Daoy (cell line): ENCODE measurements at regions not wholly inside any gene's neighbourhood (a gene's known extent, or its start where the extent isn't known, plus 50 kb on each side); places are given as distances from the start of the nearest gene placed in this dataset.
A peak's percentile ranks its signal among the peaks of the same experiment; 100 is the strongest.
"Not testable (repeated sequence)": the region's sequence is repeated elsewhere in the genome, so short reads cannot be mapped to it uniquely, and the experiment has no call there.

ENCODE experiments used
- DNase-seq: peaks from one replicate; pipeline ENCODE4 v3.0.0-alpha.2; 2015; ENCODE audit warnings: low read depth

DNA sequence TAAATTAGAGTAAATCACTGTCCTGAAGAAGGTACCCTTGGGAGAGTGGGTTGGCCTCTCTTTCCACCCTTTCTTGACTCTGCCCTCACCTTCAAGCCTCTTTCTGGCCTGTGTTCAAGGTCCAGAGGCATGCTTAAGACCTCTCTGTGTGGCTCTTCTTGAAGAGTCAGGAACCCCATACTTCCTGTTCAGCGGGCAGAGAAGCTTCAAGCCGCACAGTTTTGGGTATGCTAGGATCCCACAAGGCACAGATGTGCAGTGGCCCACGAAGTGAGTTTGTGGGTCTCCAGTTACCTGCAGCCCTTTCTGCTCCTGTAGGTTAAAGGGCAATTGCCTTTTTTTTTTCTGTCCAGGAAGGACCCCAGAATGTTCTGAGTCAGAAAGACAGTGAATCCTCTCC, 113.7 kb downstream of the PPIAL4A start:
- DNase-seq: not testable (repeated sequence)

DNA sequence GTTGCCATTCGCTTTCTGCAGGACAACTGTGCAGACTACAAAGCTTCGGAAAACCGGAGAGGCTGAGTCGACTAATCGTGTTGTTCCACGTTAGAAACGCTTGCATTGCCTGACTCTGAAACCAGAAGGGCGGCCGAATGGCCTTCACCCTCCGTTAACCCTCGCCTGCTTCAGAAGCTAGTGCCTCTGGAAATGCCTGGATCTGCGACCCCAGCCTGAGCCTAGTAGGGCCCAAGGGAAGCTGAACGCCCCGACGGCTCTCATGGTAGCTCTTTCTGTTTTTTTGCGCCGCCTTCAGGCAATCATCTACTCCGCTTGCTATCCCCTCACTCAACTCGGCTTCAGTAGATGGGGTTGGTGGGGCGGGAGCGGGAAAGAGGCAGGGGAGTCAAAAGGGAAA, 117.3 kb downstream of the PPIAL4A start:
- not testable (repeated sequence) for DNase-seq

DNA sequence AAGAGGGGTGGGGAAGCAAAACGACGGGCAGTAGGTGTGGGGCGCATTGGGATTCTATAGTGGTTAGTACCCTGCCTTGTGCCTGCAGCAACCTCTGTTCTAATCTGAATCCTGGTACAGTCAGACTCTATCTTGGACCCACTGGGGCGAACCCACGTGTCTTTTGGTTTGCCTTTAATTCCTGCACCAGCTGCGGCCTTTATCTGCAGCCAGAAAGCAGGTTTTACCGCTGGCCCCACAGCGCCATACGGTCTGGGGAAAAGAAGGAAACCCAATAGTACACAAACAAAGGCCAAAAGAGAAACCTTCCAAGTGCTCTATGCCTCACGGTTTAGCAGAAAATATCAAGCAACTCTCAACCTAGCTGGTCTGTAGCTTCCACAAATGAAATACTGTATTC, 118.2 kb downstream of the PPIAL4A start:
- not testable (repeated sequence) for DNase-seq

DNA sequence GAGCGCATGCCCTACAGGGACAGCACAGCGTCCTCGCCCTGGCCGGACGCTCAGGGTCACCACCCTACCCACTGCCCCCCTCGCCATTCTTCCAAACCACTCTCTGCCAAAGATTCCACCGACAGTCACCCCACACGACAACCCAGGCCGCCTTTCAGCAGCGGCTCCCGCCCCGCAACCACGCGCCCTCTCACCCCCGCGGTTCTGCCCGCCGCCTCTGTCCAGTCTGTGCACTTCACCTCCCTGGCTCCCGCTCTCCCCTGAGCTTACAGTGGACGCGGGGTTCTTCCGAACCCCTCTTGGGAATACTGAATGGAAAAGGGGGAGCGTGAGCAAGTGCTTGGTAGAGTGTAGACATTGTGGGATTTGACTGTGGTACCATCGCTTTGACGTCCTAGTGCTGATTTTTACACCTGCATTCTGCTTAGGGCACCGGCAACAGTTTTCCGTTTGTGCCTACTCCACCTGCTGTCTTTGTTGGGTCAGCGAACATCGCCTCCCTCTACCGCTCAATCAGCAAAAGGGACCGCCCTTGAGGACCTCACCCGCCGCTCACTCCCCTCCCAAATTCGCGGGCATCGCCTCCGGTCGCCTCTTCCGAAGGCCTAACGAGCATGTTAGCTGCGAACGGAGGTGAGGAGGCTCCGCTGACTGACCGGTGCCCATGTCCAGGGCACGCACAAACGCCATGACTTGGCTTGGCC, 119.1 kb downstream of the PPIAL4A start:
- not testable (repeated sequence) for DNase-seq

DNA sequence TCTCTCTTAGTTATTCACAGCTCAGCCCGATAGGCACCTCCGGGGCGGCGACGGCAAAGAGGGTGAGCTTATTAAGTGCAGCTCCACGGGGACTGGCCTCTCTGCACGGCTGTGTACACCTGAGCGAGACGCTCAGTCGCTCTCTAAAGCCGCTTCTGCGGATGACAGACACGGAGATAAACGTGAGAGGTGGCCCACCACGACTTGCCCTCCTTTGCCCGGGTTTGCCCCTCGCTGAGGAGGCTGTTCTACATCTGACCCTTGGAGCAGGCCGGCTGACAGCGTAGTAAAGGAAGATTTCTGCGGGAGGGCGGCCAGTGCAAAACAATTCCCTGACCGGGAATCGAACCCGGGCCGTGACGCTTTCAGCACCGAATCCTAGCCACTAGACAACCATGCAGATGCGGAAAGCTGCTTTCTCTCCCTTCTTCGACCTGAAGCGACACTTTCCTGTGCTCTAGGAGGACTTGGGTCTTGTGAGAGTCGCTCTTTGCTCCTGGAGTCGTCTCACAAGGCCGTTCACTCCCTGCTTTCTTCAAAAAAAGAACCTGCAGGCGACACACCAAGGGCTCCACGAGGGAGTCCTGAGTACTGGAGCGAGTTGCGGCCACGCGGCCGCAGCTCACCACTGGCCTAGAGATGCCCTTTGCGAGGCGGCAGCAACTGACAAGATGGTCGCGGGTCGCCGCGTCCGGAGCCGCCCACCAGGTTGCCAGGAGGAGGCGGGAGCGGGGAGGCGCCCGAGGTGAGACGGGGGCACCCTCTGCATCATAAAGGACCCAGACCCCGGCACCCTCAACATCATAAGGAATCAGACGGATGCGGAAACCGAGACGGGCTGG, 119.9 kb downstream of the PPIAL4A start:
- DNase-seq: peak; percentile 21

DNA sequence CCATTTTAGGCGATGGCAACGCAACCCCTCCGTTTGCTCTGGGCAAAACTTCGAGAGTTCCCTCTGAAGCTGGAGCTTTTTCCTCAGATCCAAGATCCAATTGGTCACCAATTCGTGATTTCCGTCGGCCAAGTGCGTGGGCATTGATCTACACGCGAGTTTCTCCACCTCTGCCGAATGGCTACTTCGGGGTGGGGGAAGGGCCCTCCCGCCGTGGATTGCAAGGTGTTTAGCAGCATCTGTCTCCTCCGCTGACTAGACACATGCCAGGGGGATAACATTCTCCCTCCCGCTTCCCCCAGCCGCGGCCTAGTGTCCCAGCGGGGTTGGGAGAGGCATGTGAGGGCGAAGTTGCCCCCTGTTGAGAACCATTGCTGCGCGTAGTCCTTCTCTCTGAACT, 120.6 kb downstream of the PPIAL4A start:
- not testable (repeated sequence) for DNase-seq

DNA sequence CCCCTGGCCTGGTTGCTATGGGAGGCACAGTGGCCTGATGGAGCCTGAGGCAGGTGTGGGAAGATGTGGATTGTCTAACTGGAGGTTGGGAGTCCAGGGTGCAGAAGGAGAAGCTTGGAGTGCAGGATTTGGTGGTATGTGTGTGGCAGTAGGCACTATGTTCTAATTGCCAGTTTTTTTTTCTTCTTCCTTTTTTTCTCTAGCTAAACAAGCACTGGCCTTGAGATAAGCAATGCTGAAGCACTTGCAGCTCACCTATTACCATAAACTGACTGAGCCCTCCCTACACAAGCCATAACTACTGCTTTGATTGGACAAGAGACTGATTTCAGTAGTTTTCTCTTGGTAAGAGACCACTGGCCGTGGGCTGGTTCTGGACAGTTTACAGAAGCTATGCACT, 123.6 kb downstream of the PPIAL4A start:
- not testable (repeated sequence) for DNase-seq

DNA sequence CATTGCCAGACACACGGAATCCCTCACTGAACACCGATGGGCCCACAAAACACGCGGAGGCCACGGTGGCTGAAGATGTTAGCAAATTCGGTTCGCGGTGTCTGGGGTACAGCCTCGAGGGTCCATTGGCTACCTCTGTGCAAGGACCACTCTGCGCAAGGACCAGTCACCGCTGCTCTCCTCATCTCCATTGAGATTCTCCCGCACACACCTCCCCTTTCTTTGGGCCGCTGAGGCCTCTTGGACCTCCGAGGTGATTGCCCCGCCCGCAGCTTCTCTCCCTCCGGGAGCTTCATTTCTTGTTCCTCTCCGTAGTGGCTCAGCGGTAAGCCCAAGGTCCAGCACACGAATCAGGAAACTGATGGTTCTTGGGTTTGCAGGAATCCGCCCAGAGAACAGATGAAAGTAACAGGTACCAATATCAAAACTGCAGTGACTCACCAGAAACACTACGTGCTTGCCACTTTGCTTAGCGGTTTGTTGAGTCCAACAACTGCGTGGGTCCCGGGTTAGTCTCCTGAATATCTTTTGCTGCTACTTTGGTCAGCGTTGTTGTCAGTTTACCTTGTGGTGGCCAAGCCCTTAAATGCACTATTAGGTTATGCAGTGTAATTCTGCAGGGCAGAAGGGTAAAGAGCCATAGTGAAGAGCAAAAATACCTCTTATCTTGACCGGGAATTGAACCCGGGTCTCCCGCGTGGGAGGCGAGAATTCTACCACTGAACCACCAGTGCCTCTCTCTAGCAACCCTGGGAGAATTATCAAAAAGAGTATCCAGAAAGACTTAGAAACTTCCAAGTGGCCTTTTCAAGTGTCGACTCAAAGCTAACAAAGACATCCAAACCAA, 126.8 kb downstream of the PPIAL4A start:
- DNase-seq: peak; percentile 77

DNA sequence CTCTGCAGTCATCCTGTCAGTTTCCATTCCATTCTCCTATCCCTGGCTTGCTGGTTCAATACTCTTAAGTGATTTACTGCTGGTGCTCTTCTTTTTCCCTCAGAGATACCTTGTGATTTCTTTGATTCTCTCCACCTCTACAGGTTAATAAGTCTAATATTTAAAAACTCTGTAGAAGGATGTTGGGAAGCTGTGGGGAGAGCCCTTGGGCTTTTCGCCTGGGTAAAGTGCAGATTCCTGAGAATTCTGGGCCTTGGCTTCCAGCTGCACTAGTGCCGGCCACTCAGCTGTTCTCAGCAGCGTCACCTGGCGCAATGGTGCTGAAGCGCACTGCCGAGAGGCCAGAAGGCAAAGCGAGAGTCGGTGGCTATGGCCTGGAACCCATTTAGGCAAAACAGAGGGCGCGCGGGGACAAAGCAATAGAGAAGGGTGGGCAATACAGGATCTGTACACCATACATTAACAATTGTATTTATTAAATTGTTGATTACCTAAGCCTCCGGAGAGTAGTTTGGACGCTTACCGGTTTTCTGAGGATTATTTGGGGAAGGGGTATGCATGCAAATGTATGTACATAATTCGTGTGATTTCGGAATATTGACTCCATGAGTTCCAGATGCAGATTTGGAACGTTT, 130.3 kb downstream of the PPIAL4A start:
- not testable (repeated sequence) for DNase-seq

DNA sequence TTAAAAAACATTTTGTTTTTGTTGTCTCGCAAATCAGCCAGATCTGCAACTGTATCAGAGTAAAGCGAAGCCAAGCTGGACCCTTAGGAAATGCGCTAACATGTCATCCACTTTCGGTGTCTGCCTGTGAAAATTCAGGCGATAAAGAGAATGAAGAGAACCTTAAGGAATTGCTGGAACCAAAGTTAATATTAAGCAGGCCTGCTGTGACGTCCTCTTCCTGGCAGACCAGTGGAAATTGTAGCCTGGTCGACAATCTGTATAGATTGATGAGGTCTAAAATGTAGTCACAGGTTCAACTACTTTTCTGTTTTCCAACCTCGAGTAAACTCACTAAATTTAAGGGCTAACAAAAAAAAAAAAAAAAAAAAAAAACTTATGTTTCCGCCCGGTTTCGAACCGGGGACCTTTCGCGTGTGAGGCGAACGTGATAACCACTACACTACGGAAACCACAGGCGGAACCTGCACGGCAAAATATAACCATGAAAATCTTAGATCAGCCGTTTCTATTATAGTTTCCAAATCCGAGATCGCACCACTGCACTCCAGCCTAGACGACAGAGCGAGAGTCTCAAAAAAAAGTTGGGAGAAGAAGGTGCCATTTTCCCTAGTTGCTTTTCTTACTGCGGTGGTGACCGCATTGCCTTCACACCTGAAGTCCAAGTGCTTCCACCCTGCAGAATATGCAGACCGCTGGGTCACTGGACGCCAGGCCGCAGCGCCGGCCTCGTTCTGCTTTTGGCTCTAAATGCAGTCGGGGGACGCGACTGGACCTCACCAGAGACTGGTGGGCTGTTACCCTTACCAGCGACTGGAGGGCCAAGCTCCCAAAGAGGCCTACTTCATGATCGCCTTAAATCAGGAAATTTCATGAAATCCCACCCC, 131.0 kb downstream of the PPIAL4A start:
- DNase-seq: peak; percentile 58

DNA sequence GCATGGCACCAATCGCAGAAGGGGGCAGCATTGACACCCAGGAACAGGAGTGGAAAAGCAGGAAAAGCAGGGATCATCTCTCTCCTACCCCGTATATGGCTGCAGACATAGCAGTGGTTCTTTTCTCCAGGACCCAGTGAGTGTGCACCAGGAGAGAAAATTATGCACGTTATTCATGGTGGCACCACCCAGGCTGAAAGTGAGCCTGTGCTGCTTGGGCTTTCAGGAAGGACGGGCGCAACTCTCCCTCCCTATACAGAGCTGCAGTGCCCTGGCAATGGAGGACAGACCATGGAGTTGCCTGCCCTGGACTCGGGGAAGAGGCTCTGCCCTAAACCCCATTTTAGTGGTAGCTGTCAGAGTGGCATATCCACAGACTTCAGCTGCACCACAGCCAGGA, 132.1 kb downstream of the PPIAL4A start:
- DNase-seq: not testable (repeated sequence)

DNA sequence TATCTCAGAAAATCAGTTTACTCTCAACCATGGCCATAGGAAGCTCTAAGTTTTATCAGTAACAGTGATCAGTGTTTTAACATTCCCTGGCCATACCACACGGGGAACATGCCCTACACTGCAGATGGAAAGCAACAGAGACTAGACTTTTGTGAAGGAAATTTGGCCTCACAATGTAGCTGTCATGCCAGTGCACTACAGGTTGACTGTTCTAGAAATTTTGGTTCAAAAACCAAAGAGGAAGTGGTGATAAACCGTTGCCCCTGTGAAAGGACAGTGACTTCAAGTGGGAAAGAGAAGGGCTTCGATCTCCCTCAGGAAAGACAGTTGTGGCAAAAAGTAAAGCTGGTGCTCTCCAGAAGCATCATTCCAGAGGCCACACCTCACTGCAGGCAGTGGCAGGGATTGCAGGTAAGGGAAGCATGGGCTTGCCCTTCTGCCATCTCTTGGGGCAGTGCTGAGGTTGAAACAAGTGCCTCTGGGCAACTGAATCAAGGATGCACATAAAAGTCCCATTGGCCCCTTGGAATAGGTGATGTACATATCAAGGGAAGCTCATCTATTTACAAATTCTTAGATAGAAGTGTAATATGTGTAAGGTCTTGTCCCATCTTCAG, 143.4 kb downstream of the PPIAL4A start:
- not testable (repeated sequence) for DNase-seq

DNA sequence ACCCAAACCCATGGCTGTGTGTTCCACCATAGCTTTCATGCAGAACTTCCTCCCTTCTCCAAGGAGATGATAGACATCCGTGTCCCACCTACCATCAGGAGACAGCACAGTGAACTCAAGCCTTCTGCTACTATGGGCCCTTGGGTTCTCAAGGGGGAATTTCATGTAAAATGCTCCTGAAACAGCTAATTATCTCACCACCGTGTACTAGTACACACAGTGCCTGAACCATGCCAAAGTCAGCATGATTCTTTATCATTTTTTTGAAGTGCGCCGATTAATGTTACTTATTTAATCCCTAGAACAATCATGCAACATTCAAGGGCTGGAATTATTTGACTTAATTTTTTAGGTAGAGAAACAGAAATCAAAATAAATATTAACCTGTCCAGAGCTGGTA, 147.2 kb downstream of the PPIAL4A start:
- DNase-seq: not testable (repeated sequence)

DNA sequence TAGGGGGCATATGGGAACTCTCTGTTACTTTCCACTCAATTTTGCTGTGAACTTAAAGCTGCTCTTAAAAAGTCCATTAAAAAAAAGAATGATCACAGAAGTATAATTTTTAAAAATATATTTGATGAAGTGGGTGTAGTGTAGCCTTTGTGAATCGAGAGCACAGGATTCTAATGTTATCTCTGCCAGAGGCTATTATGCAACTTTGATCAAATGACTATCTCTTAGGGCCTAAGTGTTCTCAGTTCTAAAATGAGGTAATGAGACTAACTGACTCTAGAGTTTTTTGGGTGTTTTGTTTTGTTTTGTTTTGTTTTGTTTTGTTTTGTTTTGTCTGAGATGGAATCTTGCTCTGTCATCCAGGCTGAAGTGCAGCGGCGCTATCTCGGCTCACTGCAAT, 143.2 kb downstream of the FAM72B start:
- DNase-seq: not testable (repeated sequence)

DNA sequence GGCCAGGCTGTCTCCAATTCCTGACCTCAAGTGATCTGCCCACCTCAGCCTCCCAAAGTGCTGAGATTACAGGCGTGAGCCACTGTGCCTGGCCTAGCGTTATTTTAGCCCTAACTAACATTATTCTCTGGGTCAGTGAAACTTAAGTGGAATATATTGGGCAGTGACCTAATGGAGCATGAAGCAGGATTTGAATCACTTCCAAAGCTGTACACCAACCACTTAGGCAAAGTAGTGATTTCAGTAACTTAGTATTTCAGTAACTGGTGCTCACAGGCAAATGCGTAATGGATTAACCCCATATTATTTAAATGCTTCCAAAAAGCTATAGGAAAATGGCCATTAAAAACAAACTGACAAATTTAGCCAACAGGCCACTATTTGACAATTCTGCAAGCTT, 142.6 kb downstream of the FAM72B start:
- DNase-seq: not testable (repeated sequence)

DNA sequence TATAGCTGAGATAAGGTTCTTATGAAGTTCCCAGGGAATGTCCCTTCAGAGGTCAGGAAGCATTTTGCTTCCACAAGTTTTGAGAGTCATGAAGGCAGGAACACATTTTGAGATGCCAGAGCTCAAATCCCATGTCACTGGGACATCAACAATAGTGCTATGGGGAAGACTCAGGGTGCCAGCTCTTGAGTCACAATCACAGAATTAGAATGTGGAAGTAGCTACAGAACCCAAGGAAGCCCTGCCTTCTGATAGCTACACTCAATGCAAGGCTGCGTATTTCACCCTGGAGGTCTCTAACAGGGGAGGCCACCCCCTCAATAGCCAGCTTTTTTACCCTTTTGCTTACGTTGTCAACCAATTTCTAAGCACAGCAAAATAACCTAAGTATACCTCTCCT, 141.3 kb downstream of the FAM72B start:
- not testable (repeated sequence) for DNase-seq

DNA sequence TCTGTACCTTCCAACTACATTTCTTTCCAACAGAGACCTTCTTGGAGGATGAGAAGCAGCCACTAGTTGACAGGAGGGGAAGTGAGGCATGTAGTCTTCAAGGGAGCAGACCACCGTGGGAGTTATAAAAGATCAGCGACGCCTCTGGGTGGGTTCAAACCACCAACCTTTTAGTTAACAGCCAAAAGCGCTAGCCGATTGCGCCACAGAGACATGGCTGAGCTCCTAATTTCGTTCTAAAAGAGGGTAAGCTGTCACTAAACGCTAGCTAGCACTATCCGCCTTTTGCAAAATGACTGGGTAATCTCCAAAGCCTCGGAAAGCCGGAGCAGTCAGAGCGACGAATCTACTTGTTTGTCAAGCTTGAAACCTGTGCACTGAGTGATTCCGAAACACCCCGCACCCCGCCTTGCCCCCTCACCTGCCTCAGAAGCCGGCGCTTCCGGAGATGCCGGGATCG, 135.8 kb downstream of the FAM72B start:
- not testable (repeated sequence) for DNase-seq

DNA sequence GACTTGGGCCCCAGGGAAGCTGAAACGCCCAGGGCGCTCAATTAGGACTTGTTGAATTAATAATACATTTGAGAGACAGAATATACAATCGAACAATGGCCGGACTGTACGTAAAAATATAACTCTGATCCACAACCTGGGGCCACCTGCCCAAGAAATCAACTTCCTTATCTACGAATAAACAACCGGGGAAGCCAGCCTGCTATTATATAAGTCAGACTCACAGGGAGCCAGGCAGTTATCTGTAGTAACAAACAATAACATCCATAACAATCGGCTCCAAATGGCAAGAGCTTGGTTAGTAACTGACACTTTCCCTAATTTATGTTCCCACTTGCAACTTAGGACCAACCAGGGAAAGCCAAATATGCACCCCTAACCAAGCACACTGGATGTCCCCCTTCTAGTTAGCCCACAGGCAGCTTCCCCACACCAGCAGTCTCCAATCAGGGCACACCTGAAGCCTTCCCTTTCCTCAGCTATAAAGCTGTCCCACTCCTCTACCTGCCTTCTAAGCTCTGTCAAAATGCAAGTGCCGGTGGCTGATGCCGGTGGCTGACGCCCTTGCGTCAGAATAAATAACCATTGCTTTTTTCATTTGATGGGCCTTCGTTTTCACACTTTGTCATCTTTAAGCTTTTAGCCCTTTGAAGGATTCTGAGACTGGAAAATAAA, 135.2 kb downstream of the FAM72B start:
- DNase-seq: not testable (repeated sequence)

DNA sequence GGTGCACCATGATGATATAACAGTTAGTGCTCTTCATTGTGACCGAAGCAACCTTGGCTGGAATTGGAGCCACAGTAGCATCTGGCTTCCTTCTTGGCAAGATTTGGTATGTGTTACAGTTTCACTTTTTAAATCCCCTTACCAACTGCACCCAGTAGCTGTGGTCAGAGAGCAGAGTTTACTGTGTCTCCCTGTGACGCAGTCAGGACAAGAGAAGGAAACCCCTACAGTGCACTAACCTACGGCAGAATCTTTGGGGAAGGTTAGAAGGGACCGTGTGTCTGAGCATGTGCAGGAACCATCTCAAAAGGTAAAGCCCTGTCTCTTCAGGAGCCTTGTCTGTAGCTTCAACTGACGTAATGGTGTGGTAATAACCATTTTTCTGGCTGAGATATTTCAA, 134.0 kb downstream of the FAM72B start:
- not testable (repeated sequence) for DNase-seq
